GM23338 (cell line): ENCODE measurements at regions not wholly inside any gene's neighbourhood (a gene's known extent, or its start where the extent isn't known, plus 50 kb on each side); places are given as distances from the start of the nearest gene placed in this dataset.

Source experiments
- ATAC-seq: fragments of 200-7000 bp; cut with Tn5 transposase; 3 replicates; pipeline ENCODE4 v1.9.1; 2020
- DNase-seq: peaks from one replicate; pipeline ENCODE4 v3.0.0-alpha.2; 2015; ENCODE audit warnings: low spot score
- H2AFZ ChIP-seq: fragments of 200-600 bp; sonication (generic); 2 replicates; pipeline ENCODE4 v1.8.0; 2016; ENCODE audit warnings: antibody characterized with exemption, mild to moderate bottlenecking, moderate library complexity
- H3F3A ChIP-seq: fragments of 200-600 bp; sonication (generic); replicated peaks from 2 replicates; pipeline ENCODE4 v1.8.0; 2017; ENCODE audit warnings: antibody characterized with exemption, mixed run types, low read depth
- H3K27ac ChIP-seq: fragments of 200-600 bp; sonication (generic); 2 replicates; pipeline ENCODE4 v1.6.1; 2016; ENCODE audit warnings: low read depth
- H3K27me3 ChIP-seq: fragments of 200-600 bp; sonication (generic); 2 replicates; pipeline ENCODE4 v1.8.0; 2016; ENCODE audit warnings: mild to moderate bottlenecking, mixed run types, moderate library complexity; ENCODE audit not compliant: insufficient read depth
- H3K36me3 ChIP-seq: fragments of 200-600 bp; sonication (generic); 2 replicates; pipeline ENCODE4 v1.8.0; 2016; ENCODE audit warnings: mild to moderate bottlenecking; ENCODE audit not compliant: insufficient read depth
- H3K4me1 ChIP-seq: fragments of 200-600 bp; sonication (generic); 2 replicates; pipeline ENCODE4 v1.8.0; 2016; ENCODE audit warnings: mild to moderate bottlenecking, moderate library complexity; ENCODE audit not compliant: insufficient read depth
- H3K4me2 ChIP-seq: fragments of 200-600 bp; sonication (generic); 2 replicates; pipeline ENCODE4 v1.7.1; 2017; ENCODE audit warnings: mixed run types
- H3K4me3 ChIP-seq: fragments of 200-600 bp; sonication (generic); 2 replicates; pipeline ENCODE4 v1.6.1; 2016; ENCODE audit warnings: mixed run types
- H3K79me2 ChIP-seq: fragments of 200-600 bp; sonication (generic); replicated peaks from 2 replicates; pipeline ENCODE4 v1.8.0; 2017; ENCODE audit warnings: mild to moderate bottlenecking; ENCODE audit not compliant: insufficient read depth
- H3K9me2 ChIP-seq: fragments of 200-600 bp; sonication (generic); 2 replicates; pipeline ENCODE4 v1.8.0; 2017; ENCODE audit not compliant: insufficient read depth
- H4K20me1 ChIP-seq: fragments of 200-600 bp; sonication (generic); replicated peaks from 2 replicates; pipeline ENCODE4 v1.8.0; 2017; ENCODE audit warnings: mild to moderate bottlenecking; ENCODE audit not compliant: insufficient read depth
- H3K27ac Mint-ChIP-seq: 2 replicates; pipeline ENCODE4 v1.8.0; 2020; ENCODE audit warnings: inconsistent platforms, mild to moderate bottlenecking, moderate library complexity, mixed read lengths
- H3K27me3 Mint-ChIP-seq: 3 replicates; pipeline ENCODE4 v1.8.0; 2022; ENCODE audit warnings: low read depth, mild to moderate bottlenecking, moderate library complexity, mixed read lengths, inconsistent platforms; ENCODE audit not compliant: insufficient read depth, poor library complexity
- H3K36me3 Mint-ChIP-seq: 3 replicates; pipeline ENCODE4 v1.8.0; 2021; ENCODE audit warnings: low read depth, mild to moderate bottlenecking, inconsistent platforms, moderate library complexity, mixed read lengths
- H3K4me1 Mint-ChIP-seq: 3 replicates; pipeline ENCODE4 v1.8.0; 2020; ENCODE audit warnings: mild to moderate bottlenecking, inconsistent platforms, mixed read lengths
- H3K4me3 Mint-ChIP-seq: 3 replicates; pipeline ENCODE4 v1.8.0; 2021; ENCODE audit warnings: moderate library complexity, mild to moderate bottlenecking, inconsistent platforms, mixed read lengths
- H3K9me3 Mint-ChIP-seq: 3 replicates; pipeline ENCODE4 v1.8.0; 2020; ENCODE audit warnings: moderate library complexity, mild to moderate bottlenecking, inconsistent platforms, mixed read lengths
- CREB1 ChIP-seq: fragments of 250-450 bp; sonication (Bioruptor Pico); IDR thresholded peaks from 2 replicates; pipeline ENCODE4 v1.5.0; 2020; ENCODE audit warnings: low read depth, mild to moderate bottlenecking, moderate library complexity
- CTCF ChIP-seq, 2 experiments: fragments of 200-600 bp in 1 of 2; sonication (generic) in 1 of 2; conservative IDR thresholded peaks; 2 replicates each; pipeline versions ENCODE4 v1.5.1 to v1.6.1; 2016 to 2017; ENCODE audit warnings: antibody characterized with exemption in 2 of 2, low read depth in 2 of 2, mild to moderate bottlenecking in 2 of 2, moderate library complexity in 1 of 2
- ETS1 ChIP-seq: IDR thresholded peaks from 2 replicates; pipeline ENCODE4 v1.6.1; 2016; ENCODE audit warnings: antibody characterized with exemption
- EZH2 ChIP-seq: fragments of 200-600 bp; sonication (generic); IDR thresholded peaks from one replicate; pipeline ENCODE4 v1.8.0; 2017; ENCODE audit warnings: antibody characterized with exemption, mild to moderate bottlenecking, low read depth; ENCODE audit not compliant: unreplicated experiment
- EZH2phosphoT487 ChIP-seq: fragments of 200-600 bp; sonication (generic); IDR thresholded peaks from one replicate; pipeline ENCODE4 v1.8.1; 2018; ENCODE audit warnings: antibody characterized with exemption; ENCODE audit not compliant: unreplicated experiment
- JUNB ChIP-seq: IDR thresholded peaks from one replicate; pipeline ENCODE4 v1.6.1; 2016; ENCODE audit warnings: antibody characterized with exemption; ENCODE audit not compliant: unreplicated experiment
- NANOG ChIP-seq: IDR thresholded peaks from 2 replicates; pipeline ENCODE4 v1.6.1; 2016; ENCODE audit warnings: antibody characterized with exemption, borderline replicate concordance
- POLR2AphosphoS5 ChIP-seq: IDR thresholded peaks from 2 replicates; pipeline ENCODE4 v1.6.1; 2016; ENCODE audit warnings: antibody characterized with exemption, low read depth
- REST ChIP-seq: IDR thresholded peaks from one replicate; pipeline ENCODE4 v1.6.1; 2018; ENCODE audit warnings: antibody characterized with exemption; ENCODE audit not compliant: unreplicated experiment
- STAT1 ChIP-seq: IDR thresholded peaks from one replicate; pipeline ENCODE4 v1.6.1; 2016; ENCODE audit warnings: antibody characterized with exemption; ENCODE audit not compliant: unreplicated experiment
- ZNF114 ChIP-seq: fragments of 250-450 bp; sonication (Bioruptor Pico); IDR thresholded peaks from 2 replicates; pipeline ENCODE4 v1.5.0; 2020; ENCODE audit warnings: mild to moderate bottlenecking, moderate library complexity
- ZNF331 ChIP-seq: fragments of 250-450 bp; sonication (Bioruptor Pico); IDR thresholded peaks from 2 replicates; pipeline ENCODE4 v1.5.0; 2020; ENCODE audit warnings: low read depth, mild to moderate bottlenecking, moderate library complexity
- ZNF462 ChIP-seq: fragments of 250-450 bp; sonication (Bioruptor Pico); IDR thresholded peaks from 2 replicates; pipeline ENCODE4 v1.5.0; 2020; ENCODE audit warnings: mild to moderate bottlenecking, moderate library complexity

- Histone ChIP-seq H3K4me2 (no peak overlapping the region), H3K36me3 (no peaks in the 10 kb centered on the region; the same call in 1 of the 2 replicates), H3F3A (no peaks in the 10 kb centered on the region), H3K27ac (no peak overlapping the region), H3K79me2 (no peaks in the 10 kb centered on the region), H3K4me1 (no peaks in the 10 kb centered on the region), H3K27me3 (no peaks in the 10 kb centered on the region), H3K9me2 (no peaks in the 10 kb centered on the region), H4K20me1 (no peaks in the 10 kb centered on the region), H3K4me3 (no peak overlapping the region), H2AFZ (no peak overlapping the region)
- no peak overlapping the region for H3K4me3 Mint-ChIP-seq
- H3K4me1 Mint-ChIP-seq, result no peaks in the 10 kb centered on the region
- DNase-seq (no peak), ATAC-seq (no peak)
- H3K36me3 Mint-ChIP-seq, result no peaks in the 10 kb centered on the region
- no peak overlapping the region for H3K27ac Mint-ChIP-seq
- no peaks in the 10 kb centered on the region for H3K9me3 Mint-ChIP-seq
- no peaks in the 10 kb centered on the region for H3K27me3 Mint-ChIP-seq
- TF ChIP-seq NANOG, result no peak
- TF ChIP-seq CTCF (conservative IDR thresholded peaks at IDR 0.05; ENCODE audit: low read depth in 2 of 2), result no peak
- no peak for TF ChIP-seq JUNB
- TF ChIP-seq EZH2phosphoT487, result no peak
- no peak for TF ChIP-seq CREB1 (CRISPR knock-in tag)
- TF ChIP-seq ZNF462 (CRISPR knock-in tag), result no peak
- no peak for TF ChIP-seq ZNF114 (CRISPR knock-in tag)
- TF ChIP-seq ZNF331 (CRISPR knock-in tag), result no peak
- TF ChIP-seq STAT1, result no peak
- TF ChIP-seq ETS1, result no peak
- no peak for TF ChIP-seq POLR2AphosphoS5
- no peak for TF ChIP-seq EZH2
- TF ChIP-seq REST, result no peak
These were observed 174.5 kb downstream of the PLPPR4 start for GRCh38 chr1:99438656-99439230.
